K562 (cell line): ENCODE measurements at regions not wholly inside any gene's neighbourhood (a gene's known extent, or its start where the extent isn't known, plus 50 kb on each side); places are given as distances from the start of the nearest gene placed in this dataset.

ENCODE experiments used
- C11orf30 ChIP-seq: fragments of 450-650 bp; IDR thresholded peaks from 2 replicates; pipeline ENCODE4 v1.6.1; 2016; ENCODE audit warnings: low read depth, mild to moderate bottlenecking
- MITF ChIP-seq: IDR thresholded peaks from 2 replicates; pipeline ENCODE4 v1.6.1; 2014; ENCODE audit warnings: antibody characterized with exemption
- MXI1 ChIP-seq: IDR thresholded peaks from 2 replicates; pipeline ENCODE4 v1.6.1; 2011; ENCODE audit warnings: low read depth, mild to moderate bottlenecking, improper control_type of control experiment, low read length
- NR2C2 ChIP-seq, 2 experiments: fragments of 200-800 bp in 1 of 2; sonication (Bioruptor generic) in 1 of 2; sonication (generic) in 1 of 2; formaldehyde crosslinking in 1 of 2; IDR thresholded peaks; 2 replicates each; pipeline versions ENCODE4 v1.6.1 to v1.8.0; 2016 to 2022; ENCODE audit warnings: mild to moderate bottlenecking in 1 of 2, missing compliant biosample characterization in 1 of 2, missing genetic modification characterization in 1 of 2, missing genetic modification reagents in 1 of 2
- THRA ChIP-seq: fragments of 450-650 bp; IDR thresholded peaks from 2 replicates; pipeline ENCODE4 v1.6.1; 2017; ENCODE audit warnings: mild to moderate bottlenecking, moderate library complexity
- ZNF24 ChIP-seq: fragments of 450-650 bp; IDR thresholded peaks from 2 replicates; pipeline ENCODE4 v1.6.1; 2016
- ZNF407 ChIP-seq: fragments of 450-650 bp; IDR thresholded peaks from 2 replicates; pipeline ENCODE4 v1.6.1; 2016; ENCODE audit warnings: low read depth
- ZNF609 ChIP-seq: sonication (generic); formaldehyde crosslinking; IDR thresholded peaks from 2 replicates; pipeline ENCODE4 v1.8.1; 2023; ENCODE audit warnings: missing genetic modification reagents, mild to moderate bottlenecking, borderline replicate concordance
- ZNF780A ChIP-seq: fragments of 250-450 bp; sonication (Bioruptor Pico); IDR thresholded peaks from 2 replicates; pipeline ENCODE4 v1.5.0; 2021; ENCODE audit warnings: mild to moderate bottlenecking

- TF ChIP-seq C11orf30 (peak; percentile 33; the same call in 1 of the 2 replicates), MITF (no peak), MXI1 (no peak), ZNF24 (no peak), ZNF780A (no peak), ZNF609 (no peak), THRA (peak; percentile 57), NR2C2 (CRISPR knock-in tag; IDR thresholded peaks at IDR 0.05) (no peak), NR2C2 (tag; IDR thresholded peaks at IDR 0.05) (peak; percentile 57), ZNF407 (no peak)
Measured at GRCh38 chr3:177333533-177334520, 136.5 kb upstream of the TBL1XR1 start (continued).
